ENCODE measurements at regions not wholly inside any gene's neighbourhood (a gene's known extent, or its start where the extent isn't known, plus 50 kb on each side); places are given as distances from the start of the nearest gene placed in this dataset.

- DNase-seq (ENCODE audit: low spot score), result no peak
Measured at GRCh38 chr15:97174886-97175540, 785.5 kb upstream of the ARRDC4 start.

GRCh38 chr15:97177151-97177577 lies 783.3 kb upstream of the ARRDC4 start:
- DNase-seq (ENCODE audit: low spot score), result no peak

GRCh38 chr15:97182581-97182980 lies 777.9 kb upstream of the ARRDC4 start:
- no peak for DNase-seq (ENCODE audit: low spot score)

GRCh38 chr15:97189162-97189780 lies 771.2 kb upstream of the ARRDC4 start:
- no peak for DNase-seq (ENCODE audit: low spot score)

GRCh38 chr15:97194750-97195149 lies 765.8 kb upstream of the ARRDC4 start:
- no peak for DNase-seq (ENCODE audit: low spot score)

GRCh38 chr15:97196048-97197014 lies 764.2 kb upstream of the ARRDC4 start:
- no peak for DNase-seq (ENCODE audit: low spot score)

GRCh38 chr15:97199393-97200051 lies 761.0 kb upstream of the ARRDC4 start:
- DNase-seq (ENCODE audit: low spot score), result no peak

GRCh38 chr15:97200161-97200560 lies 760.3 kb upstream of the ARRDC4 start:
- DNase-seq (ENCODE audit: low spot score), result no peak

GRCh38 chr15:97210277-97210676 lies 750.2 kb upstream of the ARRDC4 start:
- DNase-seq (ENCODE audit: low spot score), result no peak

- no peak for DNase-seq (ENCODE audit: low spot score)
Measured at GRCh38 chr15:97215629-97216028, 744.9 kb upstream of the ARRDC4 start.

GRCh38 chr15:97224191-97224641 lies 736.3 kb upstream of the ARRDC4 start:
- no peak for DNase-seq (ENCODE audit: low spot score)

- peak; percentile 13 for DNase-seq (ENCODE audit: low spot score)
Measured at GRCh38 chr15:97234851-97235610, 725.5 kb upstream of the ARRDC4 start.

GRCh38 chr15:97235611-97235985 lies 724.9 kb upstream of the ARRDC4 start:
- no peak for DNase-seq (ENCODE audit: low spot score)

GRCh38 chr15:97236140-97236539 lies 724.4 kb upstream of the ARRDC4 start:
- DNase-seq (ENCODE audit: low spot score), result no peak

GRCh38 chr15:97237160-97237559 lies 723.3 kb upstream of the ARRDC4 start:
- no peak for DNase-seq (ENCODE audit: low spot score)

- no peak for DNase-seq (ENCODE audit: low spot score)
Measured at GRCh38 chr15:97248376-97248775, 712.1 kb upstream of the ARRDC4 start.

GRCh38 chr15:97259943-97260342 lies 700.6 kb upstream of the ARRDC4 start:
- DNase-seq (ENCODE audit: low spot score), result no peak

GRCh38 chr15:97301166-97301565 lies 659.3 kb upstream of the ARRDC4 start:
- DNase-seq (ENCODE audit: low spot score), result no peak

GRCh38 chr15:97316362-97316761 lies 644.1 kb upstream of the ARRDC4 start:
- DNase-seq (ENCODE audit: low spot score), result no peak

- DNase-seq (ENCODE audit: low spot score), result no peak
Measured at GRCh38 chr15:97317163-97317562, 643.3 kb upstream of the ARRDC4 start.

GRCh38 chr15:97319291-97319690 lies 641.2 kb upstream of the ARRDC4 start:
- DNase-seq (ENCODE audit: low spot score), result no peak
